Astrocyte (in vitro differentiated cells and primary cell): ENCODE measurements at regions not wholly inside any gene's neighbourhood (a gene's known extent, or its start where the extent isn't known, plus 50 kb on each side); places are given as distances from the start of the nearest gene placed in this dataset.

ENCODE experiments used
- DNase-seq: peaks from one replicate; pipeline ENCODE4 v3.0.0-alpha.2; 2010; ENCODE audit warnings: low read depth
- FAIRE-seq: peaks from 2 replicates; lab custom pipeline; 2011; peaks lifted over from hg19 to GRCh38; lab: Jason Lieb, UNC
- H2AFZ ChIP-seq: 2 replicates; pipeline ENCODE4 v1.6.0; 2012; ENCODE audit warnings: low read depth, low read length, inconsistent platforms
- H3K27ac ChIP-seq: 2 replicates; pipeline ENCODE4 v1.5.1; 2011; ENCODE audit warnings: low read depth, low read length, inconsistent platforms
- H3K27me3 ChIP-seq: 2 replicates; pipeline ENCODE4 v1.6.0; 2011; ENCODE audit warnings: low read length, inconsistent platforms; ENCODE audit not compliant: insufficient read depth
- H3K36me3 ChIP-seq: 2 replicates; pipeline ENCODE4 v1.5.1; 2011; ENCODE audit warnings: low read length, inconsistent platforms; ENCODE audit not compliant: insufficient read depth
- H3K4me1 ChIP-seq: 2 replicates; pipeline ENCODE4 v1.5.1; 2011; ENCODE audit warnings: low read length, inconsistent platforms; ENCODE audit not compliant: insufficient read depth
- H3K4me2 ChIP-seq: 2 replicates; pipeline ENCODE4 v1.6.0; 2012; ENCODE audit warnings: low read length, inconsistent platforms
- H3K4me3 ChIP-seq: 2 replicates; pipeline ENCODE4 v1.5.1; 2011; ENCODE audit warnings: low read depth, mild to moderate bottlenecking, low read length, inconsistent platforms; ENCODE audit not compliant: insufficient read depth
- H3K79me2 ChIP-seq: 2 replicates; pipeline ENCODE4 v1.6.0; 2012; ENCODE audit warnings: mild to moderate bottlenecking, low read length, inconsistent platforms; ENCODE audit not compliant: insufficient read depth
- H3K9ac ChIP-seq: 2 replicates; pipeline ENCODE4 v1.6.0; 2012; ENCODE audit warnings: mild to moderate bottlenecking, low read length, inconsistent platforms
- H3K9me3 ChIP-seq: 2 replicates; pipeline ENCODE4 v1.5.1; 2012; ENCODE audit warnings: low read depth, mild to moderate bottlenecking, low read length, inconsistent platforms; ENCODE audit not compliant: insufficient read depth
- H4K20me1 ChIP-seq: 2 replicates; pipeline ENCODE4 v1.6.0; 2012; ENCODE audit warnings: low read length, inconsistent platforms; ENCODE audit not compliant: insufficient read depth
- H3K27ac Mint-ChIP-seq: one replicate; pipeline ENCODE4 v1.8.0; 2021; ENCODE audit warnings: mild to moderate bottlenecking, mixed read lengths; ENCODE audit not compliant: unreplicated experiment
- H3K27me3 Mint-ChIP-seq: one replicate; pipeline ENCODE4 v1.8.0; 2021; ENCODE audit warnings: low read depth, mixed read lengths; ENCODE audit not compliant: unreplicated experiment
- H3K36me3 Mint-ChIP-seq: one replicate; pipeline ENCODE4 v1.8.0; 2021; ENCODE audit warnings: low read depth, mixed read lengths; ENCODE audit not compliant: unreplicated experiment
- H3K4me1 Mint-ChIP-seq: one replicate; pipeline ENCODE4 v1.8.0; 2021; ENCODE audit warnings: low read depth, mixed read lengths; ENCODE audit not compliant: unreplicated experiment
- H3K4me3 Mint-ChIP-seq: one replicate; pipeline ENCODE4 v1.8.0; 2021; ENCODE audit warnings: mild to moderate bottlenecking, moderate library complexity, mixed read lengths; ENCODE audit not compliant: unreplicated experiment
- H3K9me3 Mint-ChIP-seq: one replicate; pipeline ENCODE4 v1.8.0; 2021; ENCODE audit warnings: mild to moderate bottlenecking, mixed read lengths; ENCODE audit not compliant: unreplicated experiment
- CTCF ChIP-seq: IDR thresholded peaks from 2 replicates; pipeline ENCODE4 v1.5.1; 2011; ENCODE audit warnings: low read depth, mild to moderate bottlenecking, inconsistent platforms, low read length, moderate library complexity; ENCODE audit not compliant: insufficient read depth
- EZH2 ChIP-seq: IDR thresholded peaks from 2 replicates; pipeline ENCODE4 v1.6.1; 2012; ENCODE audit warnings: mild to moderate bottlenecking, low read length, inconsistent platforms; ENCODE audit not compliant: insufficient read depth

DNA sequence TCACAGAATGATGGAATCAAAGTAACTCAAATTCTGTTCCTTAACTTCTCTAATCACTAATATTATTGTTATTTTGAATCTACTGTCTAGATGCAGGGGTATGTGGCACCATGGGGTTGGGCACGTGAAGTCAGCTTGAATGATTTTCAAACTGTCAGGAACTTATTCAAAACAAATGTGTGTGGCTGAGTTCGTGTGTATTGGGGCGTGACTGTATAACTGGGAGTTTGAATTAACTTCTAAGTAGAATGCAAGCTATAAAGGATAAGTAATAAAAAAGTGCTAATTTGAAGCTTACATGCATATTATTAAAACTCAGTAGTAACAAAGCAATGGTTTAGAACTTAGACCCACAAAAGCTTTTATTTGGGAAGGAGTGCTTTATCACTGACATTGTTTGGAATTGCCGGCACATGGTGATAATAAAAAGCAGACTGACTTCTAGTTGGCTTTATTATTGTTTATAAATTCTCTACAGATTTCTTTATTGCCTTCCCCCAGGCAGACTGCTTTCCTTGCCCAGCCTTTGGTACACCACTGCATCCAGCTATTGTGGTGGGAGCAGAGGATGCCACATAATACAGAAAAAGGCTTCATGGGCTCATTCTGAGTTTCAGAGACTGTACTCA, 84.3 kb downstream of the TENT5C start:
- no peaks in the 10 kb centered on the region for H4K20me1 ChIP-seq
- no peaks in the 10 kb centered on the region for H3K9me3 Mint-ChIP-seq
- DNase-seq (no peak), FAIRE-seq (no peak)
- H3K27me3 Mint-ChIP-seq = peaks cover 14% of the 10 kb centered on the region
- H2AFZ ChIP-seq = no peak overlapping the region
- no peak overlapping the region for H3K9ac ChIP-seq
- H3K4me1 Mint-ChIP-seq = peaks cover 15% of the 10 kb centered on the region
- H3K4me3 ChIP-seq = no peak overlapping the region
- no peak overlapping the region for H3K27ac ChIP-seq
- TF ChIP-seq CTCF (no peak), EZH2 (no peak)
- H3K9me3 ChIP-seq = no peaks in the 10 kb centered on the region
- H3K36me3 Mint-ChIP-seq = no peaks in the 10 kb centered on the region
- H3K4me3 Mint-ChIP-seq = no peak overlapping the region
- peaks cover 2% of the 10 kb centered on the region for H3K27me3 ChIP-seq
- peaks cover 11% of the 10 kb centered on the region for H3K4me1 ChIP-seq
- no peak overlapping the region for H3K4me2 ChIP-seq
- H3K36me3 ChIP-seq = no peaks in the 10 kb centered on the region
- no peaks in the 10 kb centered on the region for H3K79me2 ChIP-seq
- no peak overlapping the region for H3K27ac Mint-ChIP-seq

DNA sequence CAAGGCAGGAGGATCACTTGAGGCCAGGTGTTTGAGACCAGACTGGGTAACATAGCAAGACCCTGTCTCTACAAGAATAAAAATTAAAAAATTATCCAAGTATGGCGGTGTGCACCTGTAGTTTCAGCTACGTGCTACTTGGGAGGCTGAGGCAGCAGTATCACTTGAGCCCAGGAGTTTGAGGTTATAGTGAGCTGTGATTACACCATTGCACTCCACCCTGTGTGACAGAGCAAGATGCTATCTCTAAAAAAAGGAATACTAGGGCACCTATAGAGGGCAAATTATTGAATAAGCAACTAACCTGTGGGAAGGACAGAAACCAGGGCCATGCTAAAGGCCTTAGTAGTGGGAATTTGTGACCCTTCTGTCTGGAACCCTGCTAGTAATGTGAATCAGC, 86.1 kb downstream of the TENT5C start:
- TF ChIP-seq EZH2 (no peak), CTCF (no peak)
- H3K4me3 Mint-ChIP-seq = no peak overlapping the region
- Histone ChIP-seq H3K9me3 (no peaks in the 10 kb centered on the region), H3K27me3 (peaks cover 2% of the 10 kb centered on the region), H3K4me1 (peaks cover 18% of the 10 kb centered on the region), H3K27ac (no peak overlapping the region), H3K79me2 (no peaks in the 10 kb centered on the region), H3K4me3 (no peak overlapping the region), H3K9ac (no peak overlapping the region), H3K4me2 (no peak overlapping the region), H2AFZ (no peak overlapping the region), H3K36me3 (no peaks in the 10 kb centered on the region), H4K20me1 (no peaks in the 10 kb centered on the region)
- H3K9me3 Mint-ChIP-seq = no peaks in the 10 kb centered on the region
- H3K27ac Mint-ChIP-seq = no peak overlapping the region
- H3K4me1 Mint-ChIP-seq = peaks cover 21% of the 10 kb centered on the region
- no peaks in the 10 kb centered on the region for H3K36me3 Mint-ChIP-seq
- H3K27me3 Mint-ChIP-seq = peaks cover 10% of the 10 kb centered on the region
- DNase-seq (no peak), FAIRE-seq (no peak)

DNA sequence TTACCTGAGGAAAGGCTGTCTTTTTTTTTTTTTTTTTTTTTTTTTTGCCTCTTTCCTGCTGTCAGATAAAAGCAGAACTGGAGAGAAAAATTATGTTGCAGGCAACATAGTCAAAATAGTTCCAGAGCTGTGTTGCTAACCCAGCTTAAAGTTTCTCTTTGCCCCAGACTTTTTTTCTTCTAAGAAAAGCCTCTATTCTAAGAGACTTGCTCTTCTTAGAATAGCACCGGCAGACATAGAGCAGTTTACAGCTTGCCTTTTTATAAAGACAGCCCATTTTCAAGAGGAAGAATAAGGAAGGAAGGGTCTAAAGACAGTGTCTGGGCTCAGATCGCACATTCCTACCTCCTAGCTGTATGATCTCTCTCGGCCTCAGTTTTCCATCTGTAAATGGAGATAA, 88.7 kb downstream of the TENT5C start:
- FAIRE-seq = no peak
- peaks cover 2% of the 10 kb centered on the region for H3K27me3 ChIP-seq
- no peaks in the 10 kb centered on the region for H4K20me1 ChIP-seq
- H3K9me3 ChIP-seq = no peaks in the 10 kb centered on the region
- no peak overlapping the region for H3K4me3 ChIP-seq
- H3K36me3 ChIP-seq = no peaks in the 10 kb centered on the region
- no peaks in the 10 kb centered on the region for H3K79me2 ChIP-seq
- no peak overlapping the region for H3K9ac ChIP-seq
- peaks cover 25% of the 10 kb centered on the region for H3K4me1 Mint-ChIP-seq
- no peaks in the 10 kb centered on the region for H3K9me3 Mint-ChIP-seq
- H3K36me3 Mint-ChIP-seq = no peaks in the 10 kb centered on the region
- H3K27ac ChIP-seq = no peak overlapping the region
- no peak overlapping the region for H3K27ac Mint-ChIP-seq
- H3K4me1 ChIP-seq = peaks cover 13% of the 10 kb centered on the region
- TF ChIP-seq EZH2 = no peak
- no peak for TF ChIP-seq CTCF
- peaks cover 10% of the 10 kb centered on the region for H3K27me3 Mint-ChIP-seq
- no peak overlapping the region for H3K4me3 Mint-ChIP-seq
- no peak overlapping the region for H3K4me2 ChIP-seq
- H2AFZ ChIP-seq = no peak overlapping the region
- no peak for DNase-seq
